SU-DHL-6 (cell line): ENCODE measurements at regions not wholly inside any gene's neighbourhood (a gene's known extent, or its start where the extent isn't known, plus 50 kb on each side); places are given as distances from the start of the nearest gene placed in this dataset.

ENCODE experiments used
- EZH2phosphoT487 ChIP-seq: fragments of 200-600 bp; sonication (generic), shearing (Covaris generic); conservative IDR thresholded peaks from 2 replicates; pipeline ENCODE4 v1.6.1; 2018; ENCODE audit warnings: mild to moderate bottlenecking, antibody characterized with exemption, low read length, moderate library complexity, mixed read lengths
- TF ChIP-seq, protein P1 (sequence below): fragments of 200-600 bp; sonication (generic); IDR thresholded peaks from one replicate; pipeline ENCODE4 v1.5.1; 2017; ENCODE audit warnings: antibody characterized with exemption, mild to moderate bottlenecking, low read length, moderate library complexity; ENCODE audit not compliant: insufficient read depth, poor library complexity, severe bottlenecking

DNA sequence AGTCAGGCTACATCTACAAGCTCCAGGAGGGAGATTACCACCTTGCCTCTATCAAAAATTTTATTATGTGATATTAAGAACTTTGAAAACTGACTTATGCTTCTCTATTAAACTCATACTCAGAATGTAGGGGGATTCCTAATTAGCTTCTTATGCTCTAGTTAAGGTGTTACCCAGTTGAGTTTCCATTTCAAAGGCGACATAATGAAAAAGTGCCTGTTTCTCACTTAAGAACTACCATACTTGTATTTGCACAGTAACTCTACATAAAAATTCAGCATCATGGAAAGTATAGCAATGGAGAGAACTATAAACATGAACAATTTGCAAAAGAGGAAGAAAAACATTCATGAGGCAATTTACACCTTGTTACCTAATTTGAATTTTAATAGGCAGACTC is 739.1 kb downstream of the ZPLD1 start:
- TF ChIP-seq, protein P1, sequence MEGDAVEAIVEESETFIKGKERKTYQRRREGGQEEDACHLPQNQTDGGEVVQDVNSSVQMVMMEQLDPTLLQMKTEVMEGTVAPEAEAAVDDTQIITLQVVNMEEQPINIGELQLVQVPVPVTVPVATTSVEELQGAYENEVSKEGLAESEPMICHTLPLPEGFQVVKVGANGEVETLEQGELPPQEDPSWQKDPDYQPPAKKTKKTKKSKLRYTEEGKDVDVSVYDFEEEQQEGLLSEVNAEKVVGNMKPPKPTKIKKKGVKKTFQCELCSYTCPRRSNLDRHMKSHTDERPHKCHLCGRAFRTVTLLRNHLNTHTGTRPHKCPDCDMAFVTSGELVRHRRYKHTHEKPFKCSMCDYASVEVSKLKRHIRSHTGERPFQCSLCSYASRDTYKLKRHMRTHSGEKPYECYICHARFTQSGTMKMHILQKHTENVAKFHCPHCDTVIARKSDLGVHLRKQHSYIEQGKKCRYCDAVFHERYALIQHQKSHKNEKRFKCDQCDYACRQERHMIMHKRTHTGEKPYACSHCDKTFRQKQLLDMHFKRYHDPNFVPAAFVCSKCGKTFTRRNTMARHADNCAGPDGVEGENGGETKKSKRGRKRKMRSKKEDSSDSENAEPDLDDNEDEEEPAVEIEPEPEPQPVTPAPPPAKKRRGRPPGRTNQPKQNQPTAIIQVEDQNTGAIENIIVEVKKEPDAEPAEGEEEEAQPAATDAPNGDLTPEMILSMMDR: no peak
- TF ChIP-seq EZH2phosphoT487: no peak
